IMR-90 (cell line): ENCODE measurements at regions not wholly inside any gene's neighbourhood (a gene's known extent, or its start where the extent isn't known, plus 50 kb on each side); places are given as distances from the start of the nearest gene placed in this dataset.

ENCODE experiments used
- ATAC-seq: fragments of 200-7000 bp; cut with Tn5 transposase; 2 replicates; pipeline ENCODE4 v1.9.1; 2020; ENCODE audit warnings: low read depth, mild to moderate bottlenecking, moderate library complexity
- BruUV-seq: library from RNA; stranded (reverse); fragments of 400-500 nt; replicated peaks from 2 replicates; lab custom pipeline; 2021; lab: Mats Ljungman, UMichigan
- CTCF ChIA-PET: fragments of 300-600 bp; formaldehyde crosslinking; extraction: SDS; loops from one replicate; lab custom pipeline; 2021; ENCODE audit warnings: antibody characterized with exemption; lab: Yijun Ruan, JAX
- POLR2A ChIA-PET: fragments of 300-600 bp; sonication (Branson Sonifier 250); formaldehyde crosslinking; loops from one replicate; lab custom pipeline; 2022; ENCODE audit warnings: antibody characterized with exemption; ENCODE audit not compliant: unreplicated experiment; lab: Charles Lee
- DNase-seq: peaks from one replicate; pipeline ENCODE4 v3.0.0; 2013
- H2AFZ ChIP-seq: replicated peaks from 2 replicates; pipeline ENCODE3; 2013; ENCODE audit warnings: low read length, mild to moderate bottlenecking; ENCODE audit not compliant: poor library complexity
- H2AK5ac ChIP-seq: 2 replicates; pipeline ENCODE4 v1.6.1; 2013; ENCODE audit warnings: low read depth, low read length, inconsistent platforms
- H2AK9ac ChIP-seq: replicated peaks from 2 replicates; pipeline ENCODE3; 2013; ENCODE audit warnings: mild to moderate bottlenecking, low read depth, low read length, moderate library complexity; ENCODE audit not compliant: poor library complexity
- H2BK120ac ChIP-seq: 2 replicates; pipeline ENCODE4 v1.6.1; 2013; ENCODE audit warnings: low read depth, low read length, inconsistent platforms
- H2BK15ac ChIP-seq: 3 replicates; pipeline ENCODE4 v1.6.1; 2013; ENCODE audit warnings: low read depth, low read length, inconsistent platforms
- H2BK20ac ChIP-seq: 2 replicates; pipeline ENCODE4 v1.6.1; 2013; ENCODE audit warnings: low read depth, mild to moderate bottlenecking, inconsistent platforms, low read length, moderate library complexity
- H2BK5ac ChIP-seq: 2 replicates; pipeline ENCODE4 v1.6.1; 2013; ENCODE audit warnings: mild to moderate bottlenecking, low read depth, low read length, inconsistent platforms; ENCODE audit not compliant: poor library complexity, severe bottlenecking
- H3K14ac ChIP-seq: replicated peaks from 2 replicates; pipeline ENCODE4 v1.6.1; 2013; ENCODE audit warnings: low read depth, low read length, inconsistent platforms
- H3K18ac ChIP-seq: 2 replicates; pipeline ENCODE4 v1.6.1; 2013; ENCODE audit warnings: low read depth, low read length, control low read depth
- H3K23ac ChIP-seq: 2 replicates; pipeline ENCODE4 v1.6.1; 2013; ENCODE audit warnings: low read depth, low read length, inconsistent platforms
- H3K27ac ChIP-seq: 2 replicates; pipeline ENCODE4 v1.5.1; 2013; ENCODE audit warnings: mild to moderate bottlenecking, control low read depth, low read length; ENCODE audit not compliant: insufficient read depth
- H3K27me3 ChIP-seq: 2 replicates; pipeline ENCODE4 v1.6.1; 2013; ENCODE audit warnings: low read length; ENCODE audit not compliant: control insufficient read depth, insufficient read depth
- H3K36me3 ChIP-seq: 2 replicates; pipeline ENCODE4 v1.6.1; 2013; ENCODE audit warnings: low read length, mixed read lengths; ENCODE audit not compliant: control insufficient read depth, insufficient read depth
- H3K4ac ChIP-seq: 2 replicates; pipeline ENCODE4 v1.6.1; 2013; ENCODE audit warnings: low read depth, low read length, inconsistent platforms
- H3K4me1 ChIP-seq: 2 replicates; pipeline ENCODE4 v1.6.1; 2013; ENCODE audit warnings: low read length, mixed read lengths; ENCODE audit not compliant: control insufficient read depth, insufficient read depth
- H3K4me2 ChIP-seq: 2 replicates; pipeline ENCODE4 v1.6.1; 2013; ENCODE audit warnings: low read depth, mild to moderate bottlenecking, control low read depth, low read length, moderate library complexity
- H3K4me3 ChIP-seq: 2 replicates; pipeline ENCODE4 v1.5.1; 2013; ENCODE audit warnings: low read depth, mild to moderate bottlenecking, control low read depth, low read length, moderate library complexity; ENCODE audit not compliant: insufficient read depth
- H3K56ac ChIP-seq: 2 replicates; pipeline ENCODE4 v1.6.1; 2013; ENCODE audit warnings: low read length, inconsistent platforms; ENCODE audit not compliant: insufficient read depth; ENCODE audit errors: extremely low read depth
- H3K79me1 ChIP-seq, 2 experiments: 2 replicates each; pipeline ENCODE4 v1.6.1; 2013; ENCODE audit warnings: low read length in 2 of 2, inconsistent platforms in 1 of 2, low read depth in 1 of 2
- H3K9ac ChIP-seq: 2 replicates; pipeline ENCODE4 v1.6.1; 2013; ENCODE audit warnings: low read depth, low read length, control low read depth
- H3K9me1 ChIP-seq: 2 replicates; pipeline ENCODE4 v1.6.1; 2013; ENCODE audit warnings: low read length, inconsistent platforms; ENCODE audit not compliant: insufficient read depth
- H3K9me3 ChIP-seq: 2 replicates; pipeline ENCODE4 v1.6.1; 2013; ENCODE audit warnings: low read length; ENCODE audit not compliant: control insufficient read depth, insufficient read depth
- H4K20me1 ChIP-seq: 2 replicates; pipeline ENCODE4 v1.6.1; 2013; ENCODE audit warnings: low read length, inconsistent platforms; ENCODE audit not compliant: insufficient read depth
- H4K5ac ChIP-seq: 2 replicates; pipeline ENCODE4 v1.6.1; 2013; ENCODE audit warnings: mild to moderate bottlenecking, low read depth, low read length, control low read depth
- H4K8ac ChIP-seq, 2 experiments: 2 replicates each; pipeline ENCODE4 v1.6.1; 2013; ENCODE audit warnings: low read depth in 2 of 2, low read length in 2 of 2, control low read depth in 1 of 2, inconsistent platforms in 1 of 2
- H4K91ac ChIP-seq: 2 replicates; pipeline ENCODE4 v1.6.1; 2013; ENCODE audit warnings: low read depth, low read length, inconsistent platforms; ENCODE audit not compliant: insufficient read depth
- ELK1 ChIP-seq: fragments of 150-350 bp; IDR thresholded peaks from 2 replicates; pipeline ENCODE4 v1.6.1; 2016; ENCODE audit warnings: low read depth, mild to moderate bottlenecking, low read length, moderate library complexity, borderline replicate concordance
- FOS ChIP-seq: fragments of 150-350 bp; IDR thresholded peaks from 2 replicates; pipeline ENCODE4 v1.6.1; 2016; ENCODE audit warnings: low read depth, low read length
- MAZ ChIP-seq: IDR thresholded peaks from 2 replicates; pipeline ENCODE4 v1.6.1; 2012; ENCODE audit warnings: low read depth, mild to moderate bottlenecking, low read length, improper control_type of control experiment, moderate library complexity, borderline replicate concordance
- NFE2L2 ChIP-seq: fragments of 150-350 bp; IDR thresholded peaks from 2 replicates; pipeline ENCODE4 v1.6.1; 2016; ENCODE audit warnings: low read depth, mild to moderate bottlenecking, low read length
- USF2 ChIP-seq: fragments of 150-350 bp; IDR thresholded peaks from 2 replicates; pipeline ENCODE4 v1.6.1; 2017; ENCODE audit warnings: mild to moderate bottlenecking, antibody characterized with exemption, low read length, low read depth
- WGBS, 2 experiments: methylation state at CpG; one replicate each; pipeline versions ENCODE4 v1.1.5 to v1.1.7; 2013; ENCODE audit warnings: missing lambda C conversion rate in 2 of 2; ENCODE audit not compliant: insufficient read length in 1 of 2; ENCODE audit errors: extremely low coverage in 2 of 2; 5-methylcytosine and 5-hydroxymethylcytosine counted together
- dilution Hi-C: fragments of 300-500 bp; cut with HindIII; formaldehyde crosslinking; loops from one replicate; pipeline ENCODE4 v1.14.3; 2018; ENCODE audit warnings: low sequenced_read_pairs; ENCODE audit not compliant: unreplicated experiment
- in situ Hi-C: fragments of 300-500 bp; cut with MboI; formaldehyde crosslinking; loops from 3 replicates; pipeline ENCODE4 v1.14.3; 2019; ENCODE audit warnings: low sequenced_read_pairs, inconsistent platforms, mixed read lengths
- intact Hi-C: fragments of 100-400 bp; cut with micrococcal nuclease; formaldehyde crosslinking; loops from 2 replicates; pipeline ENCODE4 v1.10.0; 2022

GRCh38 chr4:43765514-43765913, 683.1 kb downstream of the KCTD8 start:
- dilution Hi-C loops, result no loop called here
- BruUV-seq, result no TSS peak
- Histone ChIP-seq H2BK5ac (no peak overlapping the region), H3K9me3 (peaks cover 2% of the 10 kb centered on the region; the same call in 1 of the 2 replicates), H2BK20ac (no peak overlapping the region), H3K27ac (no peak overlapping the region), H3K36me3 (no peaks in the 10 kb centered on the region), H3K4me2 (no peak overlapping the region), H3K4me3 (no peak overlapping the region), H3K18ac (no peak overlapping the region), H2AK9ac (no peak overlapping the region), H4K8ac (no peak overlapping the region), H2AK5ac (no peak overlapping the region), H3K56ac (no peak overlapping the region), H3K9me1 (no peaks in the 10 kb centered on the region), H2BK15ac (no peak overlapping the region), H2AFZ (no peak overlapping the region), H4K91ac (no peak overlapping the region), H3K79me1 (no peaks in the 10 kb centered on the region), H3K27me3 (no peaks in the 10 kb centered on the region), H4K5ac (no peak overlapping the region), H3K4me1 (no peaks in the 10 kb centered on the region), H3K9ac (no peak overlapping the region), H4K20me1 (no peaks in the 10 kb centered on the region), H3K14ac (no peak overlapping the region), H2BK120ac (no peak overlapping the region), H3K4ac (no peak overlapping the region), H3K23ac (no peak overlapping the region)
- CTCF ChIA-PET, result no interaction called here
- intact Hi-C loops, result no loop called here
- DNase-seq (no peak), ATAC-seq (no peak)
- in situ Hi-C loops, result no loop called here
- POLR2A ChIA-PET, result no interaction called here
- no CpG with 5 or more reads among the region's 2 CpGs for WGBS, 2 experiments
- TF ChIP-seq MAZ, result no peak
- TF ChIP-seq ELK1, result no peak
- no peak for TF ChIP-seq USF2
- no peak for TF ChIP-seq FOS
- no peak for TF ChIP-seq NFE2L2
